RWPE1 (cell line): ENCODE measurements at regions not wholly inside any gene's neighbourhood (a gene's known extent, or its start where the extent isn't known, plus 50 kb on each side); places are given as distances from the start of the nearest gene placed in this dataset.

ENCODE experiments used
- CTCF ChIA-PET: fragments of 350-600 bp; sonication (Branson Sonifier 250); formaldehyde crosslinking; extraction: SDS; loops from one replicate; lab custom pipeline; 2021; lab: Yijun Ruan, JAX
- POLR2A ChIA-PET: fragments of 400-600 bp; formaldehyde crosslinking; extraction: SDS; loops from one replicate; lab custom pipeline; 2020; ENCODE audit warnings: antibody characterized with exemption; ENCODE audit not compliant: low non-redundant PET; lab: Yijun Ruan, JAX
- DNase-seq: peaks from one replicate; pipeline ENCODE4 v3.0.0; 2012; ENCODE audit warnings: low spot score
- H3K27ac ChIP-seq: fragments of 450-650 bp; 2 replicates; pipeline ENCODE4 v1.5.1; 2017
- CTCF ChIP-seq: fragments of 450-650 bp; conservative IDR thresholded peaks from 2 replicates; pipeline ENCODE4 v1.5.1; 2017; ENCODE audit warnings: low read depth, mild to moderate bottlenecking

- no peak for DNase-seq
- no peak overlapping the region for H3K27ac ChIP-seq
- POLR2A ChIA-PET, result no interaction called here
- TF ChIP-seq CTCF, result no peak
- CTCF ChIA-PET, result no interaction called here
Measured at GRCh38 chr6:147839708-147840610, 331.5 kb downstream of the SAMD5 start.

- no peak overlapping the region for H3K27ac ChIP-seq
- POLR2A ChIA-PET, result no interaction called here
- DNase-seq, result no peak
- CTCF ChIA-PET, result interaction anchor here (0.6 kb wide), 1 partner anchor 578 kb away, joined by 6 read pairs; no protein-coding TSS in a partner anchor
- no peak for TF ChIP-seq CTCF
Measured at GRCh38 chr6:147841547-147842148, 333.2 kb downstream of the SAMD5 start.

GRCh38 chr6:147849401-147850330 lies 341.2 kb downstream of the SAMD5 start:
- ChIA-PET CTCF (no interaction called here), POLR2A (no interaction called here)
- no peak overlapping the region for H3K27ac ChIP-seq

GRCh38 chr6:147852772-147853171 lies 344.3 kb downstream of the SAMD5 start:
- ChIA-PET CTCF (interaction anchor here (0.6 kb wide), 1 partner anchor 21 kb away, joined by 3 read pairs; no protein-coding TSS in a partner anchor), POLR2A (no interaction called here)
- no peak overlapping the region for H3K27ac ChIP-seq
- no peak for DNase-seq
- no peak for TF ChIP-seq CTCF

More at GRCh38 chr6:147849401-147850330, 341.2 kb downstream of the SAMD5 start:
- no peak for DNase-seq
- TF ChIP-seq CTCF, result no peak

GRCh38 chr6:147853574-147853973 lies 345.1 kb downstream of the SAMD5 start:
- H3K27ac ChIP-seq, result no peak overlapping the region
- ChIA-PET CTCF (no interaction called here), POLR2A (no interaction called here)
- no peak for TF ChIP-seq CTCF
- DNase-seq, result no peak

- POLR2A ChIA-PET, result no interaction called here
- H3K27ac ChIP-seq, result no peak overlapping the region
- CTCF ChIA-PET, result no interaction called here
- DNase-seq, result no peak
- no peak for TF ChIP-seq CTCF
Measured at GRCh38 chr6:147855803-147856482, 347.5 kb downstream of the SAMD5 start.
